Epithelial cell of esophagus (primary cell): ENCODE measurements at regions not wholly inside any gene's neighbourhood (a gene's known extent, or its start where the extent isn't known, plus 50 kb on each side); places are given as distances from the start of the nearest gene placed in this dataset.
A peak's percentile ranks its signal among the peaks of the same experiment; 100 is the strongest.

Experiments used
- DNase-seq: peaks from one replicate; pipeline ENCODE4 v3.0.0; 2010; ENCODE audit warnings: low read depth
- H3K4me3 ChIP-seq: 2 replicates; pipeline ENCODE4 v1.5.1; 2011; ENCODE audit warnings: mild to moderate bottlenecking, low read length, control low read depth
- CTCF ChIP-seq: IDR thresholded peaks from 2 replicates; pipeline ENCODE4 v1.5.1; 2011; ENCODE audit warnings: low read depth, mild to moderate bottlenecking, low read length, control low read depth, inconsistent platforms; ENCODE audit not compliant: insufficient read depth; ENCODE audit errors: missing control alignments

- TF ChIP-seq CTCF, result no peak
- H3K4me3 ChIP-seq, result no peak overlapping the region
- DNase-seq, result no peak
Measured at GRCh38 chr9:107852891-107853290, 363.3 kb upstream of the KLF4 start.

- no peak overlapping the region for H3K4me3 ChIP-seq
- no peak for TF ChIP-seq CTCF
- DNase-seq, result no peak
Measured at GRCh38 chr9:107850653-107851052, 361.1 kb upstream of the KLF4 start.

- H3K4me3 ChIP-seq, result no peak overlapping the region
- no peak for TF ChIP-seq CTCF
- DNase-seq, result peak; percentile 42
Measured at GRCh38 chr9:107847978-107848964, 358.7 kb upstream of the KLF4 start.

DNA sequence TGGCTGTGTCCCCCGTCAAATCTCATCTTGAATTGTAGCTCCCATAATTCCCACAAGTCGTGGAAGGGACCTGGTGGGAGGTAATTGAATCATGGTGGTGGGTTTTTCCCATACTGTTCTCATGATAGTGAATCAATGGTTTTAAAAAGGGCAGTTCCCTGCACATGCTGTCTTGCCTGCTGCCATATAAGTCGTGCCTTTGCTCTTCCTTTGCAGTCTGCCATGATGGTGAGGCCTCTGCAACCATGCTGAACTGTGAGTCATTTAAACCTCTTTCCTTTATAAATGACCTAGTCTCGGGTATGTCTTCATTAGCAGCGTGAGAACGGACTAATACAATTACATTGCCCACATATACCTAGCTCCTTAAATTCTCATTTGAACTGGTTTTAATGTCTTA lies 353.0 kb upstream of the KLF4 start:
- H3K4me3 ChIP-seq, result no peak overlapping the region
- no peak for DNase-seq
- TF ChIP-seq CTCF, result no peak

GRCh38 chr9:107841076-107841475 lies 351.5 kb upstream of the KLF4 start:
- no peak for DNase-seq
- TF ChIP-seq CTCF, result no peak
- H3K4me3 ChIP-seq, result no peak overlapping the region

- no peak for DNase-seq
- no peak overlapping the region for H3K4me3 ChIP-seq
- no peak for TF ChIP-seq CTCF
Measured at GRCh38 chr9:107839371-107839770, 349.8 kb upstream of the KLF4 start.

- no peak for TF ChIP-seq CTCF
- H3K4me3 ChIP-seq, result no peak overlapping the region
- DNase-seq, result no peak
Measured at GRCh38 chr9:107838766-107839165, 349.2 kb upstream of the KLF4 start.
